Gastrocnemius medialis (tissue), 4 donors: ENCODE measurements at regions not wholly inside any gene's neighbourhood (a gene's known extent, or its start where the extent isn't known, plus 50 kb on each side); places are given as distances from the start of the nearest gene placed in this dataset.

Experiments
- POLR2A ChIP-seq, 2 donors: fragments of 450-650 bp; IDR thresholded peaks; one replicate each; pipeline ENCODE4 v1.6.1; 2017; ENCODE audit warnings: antibody characterized with exemption in 2 of 2, mild to moderate bottlenecking in 2 of 2, moderate library complexity in 2 of 2
- TF ChIP-seq, protein P1 (sequence below), 5 experiments: fragments of 450-650 bp in 3 of 5; fragments of 200-600 bp in 2 of 5; sonication (generic) in 2 of 5; IDR thresholded peaks in 4 of 5; conservative IDR thresholded peaks in 1 of 5; 1 replicate in 4 of 5; 2 replicates in 1 of 5; pipeline ENCODE4 v1.5.1; 2016 to 2019; ENCODE audit warnings: antibody characterized with exemption in 5 of 5, mild to moderate bottlenecking in 3 of 5, moderate library complexity in 3 of 5

DNA sequence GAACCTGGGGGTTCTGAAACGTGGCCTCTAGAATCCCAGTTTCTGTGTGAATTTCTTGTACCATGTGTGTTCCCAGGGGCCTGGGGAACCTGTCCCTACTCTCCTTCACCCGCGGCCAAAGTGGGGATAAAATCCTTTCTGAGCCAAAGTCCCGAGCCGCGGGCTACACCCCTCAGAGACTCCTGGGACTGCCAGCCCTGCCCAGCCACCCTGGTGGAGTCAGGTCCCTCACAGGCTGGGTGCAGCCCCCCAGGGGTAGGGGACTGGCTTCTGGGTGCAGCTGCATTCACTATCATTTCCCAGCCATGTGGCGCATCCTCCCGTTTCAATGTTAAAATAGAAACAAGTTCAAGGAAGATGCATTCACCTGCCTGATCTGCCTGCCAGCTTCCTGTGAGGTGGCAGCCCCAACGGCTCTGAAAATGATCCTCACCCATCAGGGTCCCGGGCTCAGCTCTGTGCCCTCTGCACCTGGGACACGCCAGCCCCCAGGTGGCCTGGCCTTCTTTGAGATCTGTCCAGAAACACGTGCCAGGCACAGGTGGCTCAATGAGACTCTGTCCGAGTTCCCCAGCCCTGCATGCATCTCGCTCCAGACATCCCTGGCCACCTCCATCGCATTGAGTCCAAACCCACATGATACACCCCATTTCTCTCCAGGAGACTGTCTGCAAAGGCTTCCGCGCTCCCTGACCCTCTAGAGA lies 338.8 kb downstream of the CTTN start:
- TF ChIP-seq, protein P1, sequence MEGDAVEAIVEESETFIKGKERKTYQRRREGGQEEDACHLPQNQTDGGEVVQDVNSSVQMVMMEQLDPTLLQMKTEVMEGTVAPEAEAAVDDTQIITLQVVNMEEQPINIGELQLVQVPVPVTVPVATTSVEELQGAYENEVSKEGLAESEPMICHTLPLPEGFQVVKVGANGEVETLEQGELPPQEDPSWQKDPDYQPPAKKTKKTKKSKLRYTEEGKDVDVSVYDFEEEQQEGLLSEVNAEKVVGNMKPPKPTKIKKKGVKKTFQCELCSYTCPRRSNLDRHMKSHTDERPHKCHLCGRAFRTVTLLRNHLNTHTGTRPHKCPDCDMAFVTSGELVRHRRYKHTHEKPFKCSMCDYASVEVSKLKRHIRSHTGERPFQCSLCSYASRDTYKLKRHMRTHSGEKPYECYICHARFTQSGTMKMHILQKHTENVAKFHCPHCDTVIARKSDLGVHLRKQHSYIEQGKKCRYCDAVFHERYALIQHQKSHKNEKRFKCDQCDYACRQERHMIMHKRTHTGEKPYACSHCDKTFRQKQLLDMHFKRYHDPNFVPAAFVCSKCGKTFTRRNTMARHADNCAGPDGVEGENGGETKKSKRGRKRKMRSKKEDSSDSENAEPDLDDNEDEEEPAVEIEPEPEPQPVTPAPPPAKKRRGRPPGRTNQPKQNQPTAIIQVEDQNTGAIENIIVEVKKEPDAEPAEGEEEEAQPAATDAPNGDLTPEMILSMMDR (IDR thresholded peaks at IDR 0.05 in 4 of 5, conservative IDR thresholded peaks at IDR 0.05 in 1 of 5): no peak
- no peak for TF ChIP-seq POLR2A (IDR thresholded peaks at IDR 0.05)
